ENCODE measurements at regions not wholly inside any gene's neighbourhood (a gene's known extent, or its start where the extent isn't known, plus 50 kb on each side); places are given as distances from the start of the nearest gene placed in this dataset.

DNA sequence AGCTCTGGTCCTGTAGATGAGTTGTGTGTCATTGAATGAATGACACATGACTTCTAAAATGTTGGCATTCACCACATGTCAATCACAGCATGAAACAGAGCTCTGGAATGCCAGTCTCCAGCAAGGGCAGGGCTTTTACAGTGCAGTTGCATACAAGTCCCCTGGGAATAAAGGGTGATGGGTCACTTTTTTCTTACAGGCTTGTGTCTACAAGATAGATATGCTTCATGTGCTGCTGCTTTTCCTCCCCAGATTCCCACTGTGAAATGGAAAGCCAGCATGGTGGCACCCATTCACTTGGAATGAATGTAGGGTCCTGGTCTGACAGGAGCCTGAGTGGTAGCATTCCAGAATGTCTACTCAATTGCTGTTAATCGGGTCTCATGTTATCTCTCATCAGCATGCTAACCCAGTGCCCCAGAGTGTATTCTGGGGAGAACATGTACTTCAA lies 159.1 kb upstream of the KIT start (continued):
- TF ChIP-seq, protein P1, sequence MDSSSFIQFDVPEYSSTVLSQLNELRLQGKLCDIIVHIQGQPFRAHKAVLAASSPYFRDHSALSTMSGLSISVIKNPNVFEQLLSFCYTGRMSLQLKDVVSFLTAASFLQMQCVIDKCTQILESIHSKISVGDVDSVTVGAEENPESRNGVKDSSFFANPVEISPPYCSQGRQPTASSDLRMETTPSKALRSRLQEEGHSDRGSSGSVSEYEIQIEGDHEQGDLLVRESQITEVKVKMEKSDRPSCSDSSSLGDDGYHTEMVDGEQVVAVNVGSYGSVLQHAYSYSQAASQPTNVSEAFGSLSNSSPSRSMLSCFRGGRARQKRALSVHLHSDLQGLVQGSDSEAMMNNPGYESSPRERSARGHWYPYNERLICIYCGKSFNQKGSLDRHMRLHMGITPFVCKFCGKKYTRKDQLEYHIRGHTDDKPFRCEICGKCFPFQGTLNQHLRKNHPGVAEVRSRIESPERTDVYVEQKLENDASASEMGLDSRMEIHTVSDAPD (CRISPR knock-in tag; IDR thresholded peaks at IDR 0.05) = no peak
- no peak for TF ChIP-seq PCBP2 (optimal IDR thresholded peaks at IDR 0.05; ENCODE audit: low read depth, low read length, poor library complexity, severe bottlenecking)
- no peak for TF ChIP-seq MTERF4 (CRISPR knock-in tag; IDR thresholded peaks at IDR 0.05)
- no peak for TF ChIP-seq ZFP62 (CRISPR knock-in tag; IDR thresholded peaks at IDR 0.05)
- TF ChIP-seq ZNF280B (CRISPR knock-in tag; IDR thresholded peaks at IDR 0.05; ENCODE audit: borderline replicate concordance) = no peak

GRCh38 chr4:54499308-54500074 lies 158.3 kb upstream of the KIT start:
- no peak for FAIRE-seq
- H3K79me2 ChIP-seq (ENCODE audit: insufficient read depth, low read length) = no peaks in the 10 kb centered on the region
- no peak for TF ChIP-seq TRIM22 (IDR thresholded peaks at IDR 0.05)
- no peak for TF ChIP-seq HNF4G (IDR thresholded peaks at IDR 0.05; ENCODE audit: borderline replicate concordance, low read depth, low read length)
- TF ChIP-seq HNF4G (CRISPR knock-in tag; IDR thresholded peaks at IDR 0.05; ENCODE audit: borderline replicate concordance, low read depth) = no peak
- TF ChIP-seq KDM3A (CRISPR knock-in tag; IDR thresholded peaks at IDR 0.05; ENCODE audit: low read depth) = no peak
- TF ChIP-seq ZNF572 (CRISPR knock-in tag; IDR thresholded peaks at IDR 0.05) = no peak
- TF ChIP-seq, protein P2, sequence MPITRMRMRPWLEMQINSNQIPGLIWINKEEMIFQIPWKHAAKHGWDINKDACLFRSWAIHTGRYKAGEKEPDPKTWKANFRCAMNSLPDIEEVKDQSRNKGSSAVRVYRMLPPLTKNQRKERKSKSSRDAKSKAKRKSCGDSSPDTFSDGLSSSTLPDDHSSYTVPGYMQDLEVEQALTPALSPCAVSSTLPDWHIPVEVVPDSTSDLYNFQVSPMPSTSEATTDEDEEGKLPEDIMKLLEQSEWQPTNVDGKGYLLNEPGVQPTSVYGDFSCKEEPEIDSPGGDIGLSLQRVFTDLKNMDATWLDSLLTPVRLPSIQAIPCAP (CRISPR knock-in tag; IDR thresholded peaks at IDR 0.05; ENCODE audit: low read depth) = no peak
- TF ChIP-seq ZSCAN29 (CRISPR knock-in tag; conservative IDR thresholded peaks at IDR 0.05) = no peak
- TF ChIP-seq PHF5A (CRISPR knock-in tag; IDR thresholded peaks at IDR 0.05; ENCODE audit: low read depth, unreplicated experiment) = no peak
- TF ChIP-seq, protein P3, sequence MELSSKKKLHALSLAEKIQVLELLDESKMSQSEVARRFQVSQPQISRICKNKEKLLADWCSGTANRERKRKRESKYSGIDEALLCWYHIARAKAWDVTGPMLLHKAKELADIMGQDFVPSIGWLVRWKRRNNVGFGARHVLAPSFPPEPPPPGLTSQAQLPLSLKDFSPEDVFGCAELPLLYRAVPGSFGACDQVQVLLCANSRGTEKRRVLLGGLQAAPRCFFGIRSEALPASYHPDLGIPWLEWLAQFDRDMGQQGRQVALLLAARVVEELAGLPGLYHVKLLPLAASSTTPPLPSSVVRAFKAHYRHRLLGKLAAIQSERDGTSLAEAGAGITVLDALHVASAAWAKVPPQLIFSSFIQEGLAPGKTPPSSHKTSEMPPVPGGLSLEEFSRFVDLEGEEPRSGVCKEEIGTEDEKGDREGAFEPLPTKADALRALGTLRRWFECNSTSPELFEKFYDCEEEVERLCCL (CRISPR knock-in tag; IDR thresholded peaks at IDR 0.05; ENCODE audit: borderline replicate concordance) = no peak
- no peak for TF ChIP-seq SRSF1 (optimal IDR thresholded peaks at IDR 0.05; ENCODE audit: low read depth, low read length)

More at GRCh38 chr4:54499308-54500074, 158.3 kb upstream of the KIT start:
- DNase-seq (ENCODE audit: low spot score) (no peak), ATAC-seq (no peak)
- no peak overlapping the region for H2AFZ ChIP-seq (ENCODE audit: low read length)
- H3K36me3 ChIP-seq (replicated peaks in 1 of 2; ENCODE audit: control insufficient read depth in 1 of 2, insufficient read depth in 2 of 2, low read length in 2 of 2) = no peaks in the 10 kb centered on the region
- H3K4me1 ChIP-seq (ENCODE audit: insufficient read depth, low read length) = no peaks in the 10 kb centered on the region
- no peak overlapping the region for H3K4me3 ChIP-seq (replicated peaks in 1 of 3; ENCODE audit: insufficient read depth in 1 of 3, low read depth in 2 of 3, low read length in 3 of 3)
- intact Hi-C loops (cut with micrococcal nuclease; ENCODE audit: unreplicated experiment) = no loop called here
- H3K4me2 ChIP-seq (ENCODE audit: low read depth, low read length) = no peak overlapping the region
- no peak overlapping the region for H3K9ac ChIP-seq (ENCODE audit: insufficient read depth, low read depth, low read length)
- POLR2A ChIA-PET = no interaction called here
- in situ Hi-C loops (cut with HindIII; ENCODE audit: extremely low pct_ligation_motif_present, low pct_unique_long_range_greater_than_20kb) = no loop called here
- WGBS (ENCODE audit: low lambda C conversion rate) = 11% methylated on average over 7 of the region's 7 CpGs
- no TSS peak for BruUV-seq (replicated peaks)
- H3K27ac ChIP-seq (ENCODE audit: extremely low read length, insufficient read depth, low read length) = no peak overlapping the region
- CTCF ChIA-PET (ENCODE audit: low intra/inter-chr PET ratio, low total read pairs) = no interaction called here
- H3K27me3 ChIP-seq (ENCODE audit: control insufficient read depth in 1 of 2, insufficient read depth in 2 of 2, low read length in 2 of 2) = no peaks in the 10 kb centered on the region; a peak in 1 of 5 replicates
- H3K9me3 ChIP-seq (ENCODE audit: low read length) = no peaks in the 10 kb centered on the region
- no peaks in the 10 kb centered on the region for H4K20me1 ChIP-seq (ENCODE audit: insufficient read depth, low read length)
